ENCODE measurements at regions not wholly inside any gene's neighbourhood (a gene's known extent, or its start where the extent isn't known, plus 50 kb on each side); places are given as distances from the start of the nearest gene placed in this dataset.

DNA sequence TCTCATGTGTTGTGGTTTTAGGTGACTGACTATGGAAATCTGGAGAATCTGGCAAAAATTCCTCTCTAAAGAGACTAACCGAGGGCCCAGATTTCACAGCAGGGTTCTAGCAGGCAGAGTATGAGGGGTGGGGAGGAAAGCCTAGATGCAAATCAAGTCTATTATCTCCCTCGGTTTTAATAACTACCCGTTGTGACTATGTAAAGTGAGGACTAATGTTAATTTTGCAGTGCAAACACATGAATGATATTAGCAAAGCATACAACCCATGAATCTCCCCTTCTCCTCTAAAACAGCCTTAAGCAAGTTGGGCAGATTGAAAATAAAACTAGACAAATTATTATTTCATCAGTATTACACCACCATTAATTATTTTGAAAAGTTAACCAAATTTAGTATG, 131.4 kb downstream of the SLITRK2 start:
- TF ChIP-seq, protein P1, sequence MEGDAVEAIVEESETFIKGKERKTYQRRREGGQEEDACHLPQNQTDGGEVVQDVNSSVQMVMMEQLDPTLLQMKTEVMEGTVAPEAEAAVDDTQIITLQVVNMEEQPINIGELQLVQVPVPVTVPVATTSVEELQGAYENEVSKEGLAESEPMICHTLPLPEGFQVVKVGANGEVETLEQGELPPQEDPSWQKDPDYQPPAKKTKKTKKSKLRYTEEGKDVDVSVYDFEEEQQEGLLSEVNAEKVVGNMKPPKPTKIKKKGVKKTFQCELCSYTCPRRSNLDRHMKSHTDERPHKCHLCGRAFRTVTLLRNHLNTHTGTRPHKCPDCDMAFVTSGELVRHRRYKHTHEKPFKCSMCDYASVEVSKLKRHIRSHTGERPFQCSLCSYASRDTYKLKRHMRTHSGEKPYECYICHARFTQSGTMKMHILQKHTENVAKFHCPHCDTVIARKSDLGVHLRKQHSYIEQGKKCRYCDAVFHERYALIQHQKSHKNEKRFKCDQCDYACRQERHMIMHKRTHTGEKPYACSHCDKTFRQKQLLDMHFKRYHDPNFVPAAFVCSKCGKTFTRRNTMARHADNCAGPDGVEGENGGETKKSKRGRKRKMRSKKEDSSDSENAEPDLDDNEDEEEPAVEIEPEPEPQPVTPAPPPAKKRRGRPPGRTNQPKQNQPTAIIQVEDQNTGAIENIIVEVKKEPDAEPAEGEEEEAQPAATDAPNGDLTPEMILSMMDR (IDR thresholded peaks at IDR 0.05; ENCODE audit: low read length): no peak
- TF ChIP-seq EZH2 (IDR thresholded peaks at IDR 0.05; ENCODE audit: borderline replicate concordance, low read length): no peak

All from OCI-LY1 (cell line).